ENCODE measurements at regions not wholly inside any gene's neighbourhood (a gene's known extent, or its start where the extent isn't known, plus 50 kb on each side); places are given as distances from the start of the nearest gene placed in this dataset.

DNA sequence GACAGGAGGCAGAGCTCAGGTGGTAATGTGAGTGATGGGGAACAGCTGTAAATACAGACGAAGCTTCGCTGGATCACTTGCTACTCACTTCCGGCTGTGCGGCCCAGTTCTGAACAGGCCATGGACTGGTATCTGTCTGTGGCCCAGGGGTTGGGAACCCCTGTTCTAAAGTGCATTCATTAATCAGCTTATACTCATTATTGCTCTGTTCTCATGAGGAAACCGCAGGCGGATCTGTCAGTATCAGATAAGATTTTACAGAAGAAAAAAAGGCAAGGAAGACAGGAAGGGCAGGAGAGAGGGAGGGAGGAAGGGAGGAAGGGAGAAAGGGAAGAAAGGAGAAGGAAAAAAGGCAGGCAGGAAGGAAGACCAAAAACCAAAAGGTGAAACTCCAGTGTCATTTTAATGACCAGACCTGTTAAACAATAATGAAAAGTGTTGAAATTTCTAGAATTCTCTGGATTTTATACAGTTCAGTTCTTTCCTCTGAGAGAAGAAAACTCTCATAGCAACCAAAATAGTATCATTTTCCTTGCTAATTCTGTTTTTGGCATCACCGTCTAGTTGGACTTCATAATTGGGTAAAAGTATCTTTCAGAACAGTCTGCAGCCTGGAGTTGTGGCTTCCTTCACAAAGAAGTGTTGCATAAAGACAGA lies 128.0 kb upstream of the PROK2 start:
- WGBS (ENCODE audit: insufficient coverage, low coverage, low lambda C conversion rate, missing lambda C conversion rate) = 60% methylated on average over 6 of the region's 7 CpGs
- H3K36me3 ChIP-seq = no peaks in the 10 kb centered on the region
- H3K4me1 ChIP-seq = no peaks in the 10 kb centered on the region
- no peaks in the 10 kb centered on the region for H3K9me3 ChIP-seq
- DNase-seq (no peak), ATAC-seq (no peak)
- intact Hi-C loops (cut with DNase I) = no loop called here
- no peak overlapping the region for H3K27ac ChIP-seq
- H3K27me3 ChIP-seq = no peaks in the 10 kb centered on the region
- H3K4me3 ChIP-seq = no peak overlapping the region
- TF ChIP-seq, protein P1, sequence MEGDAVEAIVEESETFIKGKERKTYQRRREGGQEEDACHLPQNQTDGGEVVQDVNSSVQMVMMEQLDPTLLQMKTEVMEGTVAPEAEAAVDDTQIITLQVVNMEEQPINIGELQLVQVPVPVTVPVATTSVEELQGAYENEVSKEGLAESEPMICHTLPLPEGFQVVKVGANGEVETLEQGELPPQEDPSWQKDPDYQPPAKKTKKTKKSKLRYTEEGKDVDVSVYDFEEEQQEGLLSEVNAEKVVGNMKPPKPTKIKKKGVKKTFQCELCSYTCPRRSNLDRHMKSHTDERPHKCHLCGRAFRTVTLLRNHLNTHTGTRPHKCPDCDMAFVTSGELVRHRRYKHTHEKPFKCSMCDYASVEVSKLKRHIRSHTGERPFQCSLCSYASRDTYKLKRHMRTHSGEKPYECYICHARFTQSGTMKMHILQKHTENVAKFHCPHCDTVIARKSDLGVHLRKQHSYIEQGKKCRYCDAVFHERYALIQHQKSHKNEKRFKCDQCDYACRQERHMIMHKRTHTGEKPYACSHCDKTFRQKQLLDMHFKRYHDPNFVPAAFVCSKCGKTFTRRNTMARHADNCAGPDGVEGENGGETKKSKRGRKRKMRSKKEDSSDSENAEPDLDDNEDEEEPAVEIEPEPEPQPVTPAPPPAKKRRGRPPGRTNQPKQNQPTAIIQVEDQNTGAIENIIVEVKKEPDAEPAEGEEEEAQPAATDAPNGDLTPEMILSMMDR (IDR thresholded peaks at IDR 0.05) = no peak
- TF ChIP-seq POLR2A (IDR thresholded peaks at IDR 0.05) = no peak

DNA sequence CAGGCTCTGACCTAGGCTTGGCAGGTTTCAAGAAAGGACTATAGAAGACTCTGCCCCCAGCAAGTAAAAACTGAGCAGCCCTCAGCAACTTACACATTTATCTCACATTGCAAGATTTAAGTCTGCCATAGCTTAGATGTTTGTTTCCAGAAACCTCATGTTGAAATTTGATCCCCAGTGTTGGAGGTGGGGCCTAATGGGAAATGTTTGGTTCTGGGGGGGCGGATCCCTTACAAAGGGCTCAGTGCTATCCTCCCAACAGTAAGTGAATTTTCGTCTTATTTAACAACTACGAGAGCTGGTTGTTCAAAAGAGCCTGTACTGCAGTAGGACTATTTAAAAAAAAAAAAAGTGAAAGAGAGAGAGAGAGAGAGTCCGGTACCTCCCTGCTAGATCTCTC lies 125.2 kb upstream of the PROK2 start:
- intact Hi-C loops (cut with DNase I) = no loop called here
- DNase-seq (no peak), ATAC-seq (no peak)
- 85% methylated on average over 3 of the region's 4 CpGs for WGBS (ENCODE audit: insufficient coverage, low coverage, low lambda C conversion rate, missing lambda C conversion rate)
- H3K4me3 ChIP-seq = no peak overlapping the region
- TF ChIP-seq POLR2A (IDR thresholded peaks at IDR 0.05) = no peak
- no peaks in the 10 kb centered on the region for H3K36me3 ChIP-seq
- H3K27ac ChIP-seq = no peak overlapping the region
- H3K9me3 ChIP-seq = no peaks in the 10 kb centered on the region
- H3K27me3 ChIP-seq = no peaks in the 10 kb centered on the region
- no peaks in the 10 kb centered on the region for H3K4me1 ChIP-seq

DNA sequence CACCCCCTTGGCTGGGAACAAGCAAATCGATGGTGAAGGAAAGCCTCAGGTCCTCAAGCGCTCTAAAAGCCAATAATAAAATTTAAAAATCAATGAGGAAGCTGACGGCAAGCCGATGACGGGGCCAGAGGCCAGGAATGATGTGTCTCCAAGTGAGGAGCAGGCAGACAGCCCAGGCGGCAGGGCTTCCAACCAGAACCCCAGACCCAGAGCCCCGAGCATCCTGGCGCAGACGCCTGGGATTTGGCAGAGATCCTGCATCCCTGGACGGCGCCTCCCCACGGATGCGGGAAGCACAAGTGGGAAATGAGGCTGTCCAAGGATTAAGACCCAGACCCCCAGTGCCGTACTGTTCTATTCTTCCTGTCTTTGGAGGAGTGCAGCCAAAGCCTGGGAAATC lies 123.0 kb upstream of the PROK2 start:
- no peak for TF ChIP-seq POLR2A (IDR thresholded peaks at IDR 0.05)
- TF ChIP-seq, protein P1 (IDR thresholded peaks at IDR 0.05) = no peak

DNA sequence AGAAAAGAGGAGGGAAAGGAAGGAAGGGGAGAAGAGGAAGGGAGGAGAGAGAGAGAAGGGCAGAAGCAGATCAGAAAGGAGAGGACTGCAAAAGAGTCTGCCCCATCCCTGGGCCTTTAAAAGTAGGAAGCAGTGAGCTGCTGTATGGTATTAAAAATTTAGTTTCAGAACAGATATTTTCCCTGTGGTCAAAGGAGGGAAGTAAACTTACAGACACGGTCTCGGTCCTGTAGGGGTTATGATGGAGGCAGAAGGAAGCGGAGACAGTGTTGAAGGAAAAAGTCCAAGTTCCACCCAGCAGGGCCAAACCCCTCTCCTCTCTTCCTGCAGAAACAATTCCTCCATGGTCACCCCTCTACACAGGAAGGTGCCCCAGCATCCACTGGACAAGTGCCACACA lies 122.0 kb upstream of the PROK2 start:
- TF ChIP-seq, protein P1 (IDR thresholded peaks at IDR 0.05) = no peak
- TF ChIP-seq POLR2A (IDR thresholded peaks at IDR 0.05) = no peak
- Histone ChIP-seq H3K27ac (no peak overlapping the region), H3K4me3 (no peak overlapping the region), H3K9me3 (no peaks in the 10 kb centered on the region), H3K4me1 (peaks cover 0 to 12% (median 3%) of the 10 kb centered on the region in 4 donors), H3K27me3 (no peaks in the 10 kb centered on the region), H3K36me3 (no peaks in the 10 kb centered on the region)
- WGBS (ENCODE audit: insufficient coverage, low coverage, low lambda C conversion rate, missing lambda C conversion rate) = 64% methylated on average over 3 of the region's 3 CpGs
- no peak for DNase-seq
- peak in 3 of 4 donors; percentile 18 to 48 (median 30) for ATAC-seq
- intact Hi-C loops (cut with DNase I) = no loop called here

More for the DNA sequence above, 123.0 kb upstream of the PROK2 start:
- Histone ChIP-seq H3K36me3 (no peaks in the 10 kb centered on the region), H3K4me3 (no peak overlapping the region), H3K9me3 (no peaks in the 10 kb centered on the region), H3K27ac (no peak overlapping the region), H3K27me3 (no peaks in the 10 kb centered on the region), H3K4me1 (peaks cover 0 to 2% (median under 1%) of the 10 kb centered on the region in 4 donors)
- DNase-seq (no peak), ATAC-seq (no peak)
- intact Hi-C loops (cut with DNase I) = no loop called here
- WGBS (ENCODE audit: insufficient coverage, low coverage, low lambda C conversion rate, missing lambda C conversion rate) = 40% methylated on average over 3 of the region's 14 CpGs

DNA sequence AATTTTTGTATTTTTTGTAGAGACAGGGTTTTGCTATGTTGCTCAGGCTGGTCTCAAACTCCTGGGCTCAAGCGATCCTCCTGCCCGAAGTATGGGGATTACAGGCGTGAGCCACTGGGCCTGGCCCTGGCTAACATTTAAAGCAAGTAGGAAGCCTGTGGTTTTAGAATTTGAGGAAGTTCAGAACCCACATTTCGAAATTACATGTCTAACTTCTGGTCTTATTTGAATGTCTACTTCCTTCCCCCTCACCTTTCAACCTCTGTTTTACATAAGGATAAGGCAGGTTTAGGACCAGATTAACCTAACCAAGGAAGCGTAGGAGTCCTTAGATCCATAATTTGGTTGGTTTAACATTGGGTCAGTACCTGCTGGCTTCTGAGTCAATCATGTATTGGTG lies 120.5 kb upstream of the PROK2 start:
- WGBS (ENCODE audit: insufficient coverage, low coverage, low lambda C conversion rate, missing lambda C conversion rate) = 35% methylated on average over 5 of the region's 5 CpGs
- intact Hi-C loops (cut with DNase I) = no loop called here
- no peak overlapping the region for H3K27ac ChIP-seq
- no peak overlapping the region for H3K4me3 ChIP-seq
- no peaks in the 10 kb centered on the region for H3K9me3 ChIP-seq
- no peaks in the 10 kb centered on the region for H3K27me3 ChIP-seq
- DNase-seq (no peak), ATAC-seq (peak in 2 of 4 donors; percentile 38 to 41)
- no peaks in the 10 kb centered on the region for H3K36me3 ChIP-seq
- no peak for TF ChIP-seq POLR2A (IDR thresholded peaks at IDR 0.05)
- TF ChIP-seq, protein P1 (IDR thresholded peaks at IDR 0.05) = no peak
- peaks cover 0 to 13% (median 3%) of the 10 kb centered on the region in 4 donors for H3K4me1 ChIP-seq

All from right lobe of liver (tissue), 6 donors.